Left lung (tissue), 4 donors: ENCODE measurements at regions not wholly inside any gene's neighbourhood (a gene's known extent, or its start where the extent isn't known, plus 50 kb on each side); places are given as distances from the start of the nearest gene placed in this dataset.

Experiments used
- ATAC-seq: fragments of 200-7000 bp; cut with Tn5 transposase; one replicate; pipeline ENCODE4 v1.9.1; 2020; ENCODE audit warnings: moderate library complexity
- DNase-seq, 4 donors: peaks; one replicate each; pipeline ENCODE4 v3.0.0-alpha.2; 2013 to 2020
- H3K27ac ChIP-seq, 2 donors: fragments of 200-600 bp; sonication (generic) in 1 of 2; one replicate each; pipeline versions ENCODE4 v1.5.0 to v1.8.0; 2020 to 2021
- H3K27me3 ChIP-seq, 2 donors: fragments of 200-600 bp; sonication (generic) in 1 of 2; one replicate each; pipeline versions ENCODE4 v1.5.0 to v1.8.0; 2020 to 2021
- H3K36me3 ChIP-seq, 2 donors: fragments of 200-600 bp; sonication (generic) in 1 of 2; one replicate each; pipeline versions ENCODE4 v1.5.0 to v1.8.0; 2020 to 2021
- H3K4me1 ChIP-seq, 2 donors: fragments of 200-600 bp; one replicate each; pipeline ENCODE4 v1.8.0; 2021
- H3K4me3 ChIP-seq, 2 donors: fragments of 200-600 bp; sonication (generic) in 1 of 2; one replicate each; pipeline versions ENCODE4 v1.5.0 to v1.8.0; 2020 to 2021; ENCODE audit warnings: mild to moderate bottlenecking in 1 of 2
- H3K9me3 ChIP-seq, 2 donors: fragments of 200-600 bp; sonication (generic) in 1 of 2; one replicate each; pipeline versions ENCODE4 v1.5.0 to v1.8.0; 2020 to 2021
- CTCF ChIP-seq, 2 donors: fragments of 200-600 bp; sonication (generic) in 1 of 2; IDR thresholded peaks; one replicate each; pipeline versions ENCODE4 v1.5.0 to v1.8.0; 2021; ENCODE audit warnings: antibody characterized with exemption in 2 of 2
- intact Hi-C, 2 donors: fragments of 100-400 bp; cut with DNase I; formaldehyde crosslinking; loops; one replicate each; pipeline versions ENCODE4 v1.11.2 to v1.14.2; 2022
- donor health status: DM: no; HTN: yes; CAD: no.
- donor health status: DM: no; HTN: no; CAD: no.

DNA sequence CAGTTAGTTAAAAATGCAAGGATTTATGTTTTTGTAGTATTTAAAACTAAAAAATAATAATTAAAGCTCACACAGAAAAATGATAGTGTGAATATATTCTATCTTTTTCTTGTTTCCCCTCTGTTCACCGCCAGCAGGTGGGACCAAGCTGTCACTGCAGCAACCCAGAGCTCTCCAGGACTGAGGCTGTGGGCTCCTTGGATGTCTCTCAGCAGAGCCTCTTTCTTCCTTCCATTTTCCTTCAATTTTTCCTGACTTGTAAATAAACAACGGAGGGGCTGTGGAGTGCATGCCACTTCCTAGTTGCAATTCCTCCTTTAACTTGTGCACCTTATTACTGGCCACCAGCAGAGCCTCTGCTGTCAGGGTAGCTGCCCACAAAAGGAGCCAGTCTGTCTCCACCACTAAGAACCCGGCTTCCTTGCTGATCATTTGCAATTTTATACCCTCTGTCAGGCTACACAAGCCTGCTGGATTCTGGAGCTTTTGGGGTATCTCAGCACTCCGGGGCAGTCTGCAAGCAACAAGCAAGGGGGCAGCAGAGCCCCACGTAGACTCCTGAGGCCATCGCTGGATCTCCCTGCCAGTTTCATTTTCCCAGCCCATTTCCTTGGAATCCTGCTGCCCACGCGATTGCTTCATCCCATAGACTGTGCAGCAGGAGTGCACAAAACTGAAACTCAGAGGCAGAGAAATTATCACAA is 1467.4 kb downstream of the C4orf33 start:
- intact Hi-C loops: no loop called here
- Histone ChIP-seq H3K4me3 (no peak overlapping the region), H3K36me3 (no peaks in the 10 kb centered on the region), H3K9me3 (no peaks in the 10 kb centered on the region), H3K27ac (no peak overlapping the region), H3K4me1 (no peaks in the 10 kb centered on the region), H3K27me3 (no peaks in the 10 kb centered on the region)
- ATAC-seq (peak; percentile 92), DNase-seq (peak; percentile 25 to 72 (median 37))
- TF ChIP-seq CTCF (IDR thresholded peaks at IDR 0.05): no peak

- DNase-seq (no peak), ATAC-seq (no peak)
- no peaks in the 10 kb centered on the region for H3K36me3 ChIP-seq
- H3K4me1 ChIP-seq: no peaks in the 10 kb centered on the region
- no peak for TF ChIP-seq CTCF (IDR thresholded peaks at IDR 0.05)
- no peak overlapping the region for H3K27ac ChIP-seq
- no peaks in the 10 kb centered on the region for H3K27me3 ChIP-seq
- peaks cover 0 to 2% of the 10 kb centered on the region in 2 donors for H3K9me3 ChIP-seq
- intact Hi-C loops: no loop called here
- no peak overlapping the region for H3K4me3 ChIP-seq
Measured at GRCh38 chr4:130563889-130564418, 1468.0 kb downstream of the C4orf33 start.

GRCh38 chr4:130568746-130569145 is 1472.8 kb downstream of the C4orf33 start:
- ATAC-seq: no peak
- Histone ChIP-seq H3K9me3 (peaks cover 0 to 5% of the 10 kb centered on the region in 2 donors), H3K4me3 (no peak overlapping the region), H3K27ac (no peak overlapping the region), H3K36me3 (no peaks in the 10 kb centered on the region), H3K27me3 (no peaks in the 10 kb centered on the region), H3K4me1 (no peaks in the 10 kb centered on the region)
- TF ChIP-seq CTCF (IDR thresholded peaks at IDR 0.05): no peak
- DNase-seq: no peak
- intact Hi-C loops: no loop called here

- no peak overlapping the region for H3K4me3 ChIP-seq
- peaks cover 0 to 5% of the 10 kb centered on the region in 2 donors for H3K9me3 ChIP-seq
- DNase-seq (no peak), ATAC-seq (no peak)
- TF ChIP-seq CTCF (IDR thresholded peaks at IDR 0.05): no peak
- H3K36me3 ChIP-seq: no peaks in the 10 kb centered on the region
- no peaks in the 10 kb centered on the region for H3K4me1 ChIP-seq
- no peaks in the 10 kb centered on the region for H3K27me3 ChIP-seq
- no peak overlapping the region for H3K27ac ChIP-seq
- intact Hi-C loops: no loop called here
Measured at GRCh38 chr4:130573742-130574141, 1477.8 kb downstream of the C4orf33 start.

GRCh38 chr4:130574215-130574614 is 1478.3 kb downstream of the C4orf33 start:
- H3K27ac ChIP-seq: no peak overlapping the region
- H3K9me3 ChIP-seq: peaks cover 0 to 2% of the 10 kb centered on the region in 2 donors
- DNase-seq (no peak), ATAC-seq (no peak)
- intact Hi-C loops: no loop called here
- H3K4me1 ChIP-seq: no peaks in the 10 kb centered on the region
- no peaks in the 10 kb centered on the region for H3K27me3 ChIP-seq
- no peak for TF ChIP-seq CTCF (IDR thresholded peaks at IDR 0.05)
- no peaks in the 10 kb centered on the region for H3K36me3 ChIP-seq
- H3K4me3 ChIP-seq: no peak overlapping the region
